ENCODE measurements at regions not wholly inside any gene's neighbourhood (a gene's known extent, or its start where the extent isn't known, plus 50 kb on each side); places are given as distances from the start of the nearest gene placed in this dataset.
"Not testable (repeated sequence)": the region's sequence is repeated elsewhere in the genome, so short reads cannot be mapped to it uniquely, and the experiment has no call there.

DNA sequence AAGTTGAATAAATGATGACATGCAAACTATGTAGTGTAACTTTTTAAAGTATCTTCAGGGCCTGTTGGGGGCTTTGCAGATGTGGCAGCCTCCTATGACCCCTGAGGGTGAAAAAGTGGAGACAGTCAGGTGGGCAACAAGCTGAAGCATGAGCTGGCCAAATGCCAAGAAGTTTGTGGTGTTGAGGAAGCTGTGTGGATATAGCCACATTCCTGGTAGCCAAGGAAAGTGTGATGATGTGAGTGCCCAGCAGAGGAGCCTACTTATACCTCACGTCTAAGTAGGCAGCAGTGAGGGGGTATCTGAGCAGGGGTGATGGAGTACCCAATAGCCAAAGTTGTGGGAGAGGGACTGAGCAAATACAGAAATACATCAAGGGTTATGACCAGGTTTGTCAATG is 621.2 kb upstream of the CDH6 start:
- DNase-seq: no peak

DNA sequence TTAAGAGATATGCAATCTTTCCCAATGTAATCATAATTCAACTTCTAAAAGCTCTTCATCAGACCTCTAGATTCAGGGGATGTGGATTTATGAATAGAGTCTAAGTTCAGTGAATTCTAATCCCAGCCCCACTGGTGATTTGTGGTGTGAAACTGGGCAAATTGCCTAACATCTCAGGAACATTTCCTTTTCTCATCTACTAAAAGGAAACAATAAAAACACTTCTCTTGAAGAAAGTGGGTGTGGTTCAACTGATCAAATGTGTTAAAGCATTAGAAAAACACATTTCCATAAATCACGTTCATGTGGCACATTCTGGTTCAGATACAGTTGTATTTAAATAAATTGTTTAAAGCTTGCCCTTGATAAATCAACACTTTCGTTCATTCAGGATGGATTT is 631.7 kb upstream of the CDH6 start:
- no peak for DNase-seq

DNA sequence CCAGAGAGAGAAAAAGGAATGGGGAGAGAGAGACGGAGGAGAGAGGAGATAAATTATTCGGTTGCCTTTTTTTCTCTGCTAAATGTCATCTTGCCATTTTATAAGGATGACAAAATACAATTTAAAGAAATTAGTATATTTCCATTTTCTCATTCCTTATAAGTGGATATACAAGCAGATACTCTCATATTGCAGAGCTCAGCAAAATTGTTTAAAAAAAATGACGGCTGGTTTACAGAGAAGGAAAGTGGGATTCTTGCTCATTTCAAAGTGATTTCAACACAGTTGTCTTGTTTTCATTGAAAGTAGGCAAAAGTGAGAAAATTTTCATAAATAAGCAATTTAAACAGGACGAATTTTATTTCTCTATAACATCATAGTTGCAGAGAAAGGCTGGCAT is 641.9 kb upstream of the CDH6 start:
- DNase-seq: no peak

DNA sequence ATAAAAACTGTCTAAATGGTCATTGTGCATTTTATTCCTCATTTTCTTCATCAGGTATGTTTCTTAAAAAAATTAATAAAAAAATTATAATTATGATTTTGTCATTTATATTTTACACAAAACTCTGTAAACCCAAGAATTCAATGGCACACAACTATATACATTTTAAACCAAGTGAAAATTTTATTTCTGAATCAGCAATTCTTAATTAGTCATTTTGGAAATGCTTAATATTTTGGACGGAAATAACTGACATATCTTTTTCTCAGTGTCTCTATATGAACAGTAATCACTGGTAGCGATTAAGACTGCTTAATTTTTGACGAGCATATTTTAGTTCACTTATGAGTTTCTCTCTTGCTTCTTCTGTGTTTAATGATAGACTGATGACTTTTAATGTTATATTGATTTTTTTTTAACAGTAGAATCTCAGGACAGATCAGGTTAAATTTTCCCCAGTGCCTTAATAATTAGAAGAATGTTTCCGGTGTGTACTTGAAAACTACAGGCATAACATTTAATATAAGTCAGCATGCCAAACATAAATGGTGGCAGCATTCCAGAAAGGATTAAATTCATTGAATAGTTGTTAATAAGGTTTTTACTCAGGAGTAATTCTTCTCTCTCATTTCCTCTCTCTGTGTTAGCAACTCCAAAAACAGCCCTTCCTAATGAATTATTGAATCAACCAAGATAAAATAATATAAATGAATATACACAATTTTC is 644.7 kb upstream of the CDH6 start:
- DNase-seq: no peak

DNA sequence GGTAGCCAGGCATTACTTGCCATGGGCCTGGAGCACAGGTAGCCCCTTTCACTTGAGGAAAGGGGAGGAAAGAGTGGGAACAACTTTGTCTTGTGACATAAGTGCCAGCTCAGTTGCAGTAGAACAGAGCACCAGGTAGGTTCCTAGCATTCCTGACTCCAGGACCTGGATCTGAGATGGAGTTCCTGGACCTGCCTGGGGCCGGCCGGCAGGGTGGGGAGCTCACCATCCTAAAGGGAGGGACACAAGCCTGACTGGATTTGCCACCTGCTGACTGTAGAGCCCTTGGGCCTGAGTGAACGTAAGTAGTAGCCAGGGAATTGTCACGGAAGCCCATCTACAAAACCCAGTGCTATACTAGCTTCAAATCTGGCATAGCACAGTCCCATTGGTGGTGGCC is 653.3 kb upstream of the CDH6 start:
- no peak for DNase-seq

DNA sequence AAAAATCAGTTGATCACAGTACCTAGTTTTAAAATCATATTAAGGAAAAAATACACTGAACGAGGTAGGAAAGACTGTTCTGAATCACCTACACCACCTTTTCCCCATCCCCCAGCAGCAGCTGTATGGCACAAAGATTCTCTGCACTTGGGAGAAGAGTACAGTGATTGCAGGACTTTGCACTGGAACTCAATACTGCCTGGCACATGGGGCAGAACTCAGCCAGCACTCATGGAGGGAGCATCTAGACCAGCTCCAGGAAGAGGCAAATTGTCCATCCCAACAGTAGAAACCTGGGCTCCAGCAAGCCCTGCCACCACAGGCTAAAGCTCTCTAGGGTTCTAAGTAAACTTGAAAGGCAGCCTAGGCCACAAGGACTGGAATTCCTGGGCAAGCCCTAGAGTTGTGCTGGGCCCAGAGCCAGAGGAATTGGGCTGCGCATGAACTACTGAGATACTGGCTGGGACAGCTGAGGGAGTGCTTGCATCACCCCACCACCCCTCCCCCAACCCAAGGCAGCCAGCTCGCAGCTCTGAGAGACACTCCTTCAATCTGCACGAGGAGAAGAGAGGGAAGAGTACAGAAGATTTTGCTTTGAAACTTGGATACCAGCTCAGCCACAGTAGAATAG is 654.4 kb upstream of the CDH6 start:
- DNase-seq: no peak

DNA sequence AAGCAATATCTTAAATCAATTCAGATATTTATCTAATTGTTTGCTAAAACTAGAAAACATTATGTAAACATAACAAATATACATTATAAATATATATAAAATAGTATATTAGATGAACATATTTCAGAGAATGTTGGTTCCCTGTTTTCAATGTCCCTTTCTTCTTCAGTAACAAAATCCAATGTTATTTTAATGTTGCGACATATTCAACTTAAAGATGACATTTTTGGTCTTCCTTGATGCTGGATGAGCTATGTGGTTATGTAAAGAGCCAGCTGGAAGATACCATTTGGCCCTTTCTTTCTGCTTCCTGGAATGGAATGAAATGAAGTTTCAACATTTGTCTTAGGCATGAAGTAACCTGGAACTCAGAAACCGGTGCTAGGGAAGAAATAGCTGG is 668.1 kb upstream of the CDH6 start:
- no peak for DNase-seq

DNA sequence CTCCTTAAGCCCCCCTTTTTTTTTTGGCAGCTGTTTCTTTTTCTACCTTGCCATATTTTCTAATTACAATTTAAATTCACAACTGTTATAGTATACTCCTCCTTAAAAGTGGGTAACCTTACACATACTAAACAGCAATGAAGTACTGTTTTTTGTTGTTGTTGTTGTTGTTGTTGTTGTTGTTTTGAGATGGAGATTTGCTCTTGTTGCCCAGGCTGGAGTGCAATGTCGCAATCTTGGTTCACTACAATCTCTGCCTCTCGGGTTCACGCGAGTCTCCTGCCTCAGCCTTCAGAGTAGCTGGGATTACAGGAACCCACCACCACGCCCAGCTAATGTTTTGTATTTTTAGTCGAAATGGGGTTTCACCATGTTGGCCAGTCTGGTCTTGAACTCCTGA is 669.1 kb upstream of the CDH6 start:
- no peak for DNase-seq

DNA sequence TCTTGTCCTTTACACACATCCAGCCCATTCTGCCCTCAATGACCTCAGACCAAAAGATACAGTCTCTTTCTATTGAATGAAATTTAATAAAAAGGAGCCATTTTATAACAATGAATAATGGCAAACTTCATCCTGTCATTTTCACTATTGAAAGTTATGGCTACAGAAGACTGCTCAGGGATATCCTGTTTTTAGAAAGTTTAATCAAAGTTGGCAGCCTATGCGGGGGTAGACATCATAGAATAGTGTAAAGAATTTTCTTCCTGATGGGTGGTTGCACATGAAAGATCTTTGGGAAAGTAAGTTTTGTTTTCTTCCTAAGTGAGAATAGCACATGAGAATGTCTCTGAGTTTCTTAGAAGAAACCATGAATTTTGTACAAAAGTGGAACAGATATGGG is 670.4 kb upstream of the CDH6 start:
- DNase-seq: no peak

DNA sequence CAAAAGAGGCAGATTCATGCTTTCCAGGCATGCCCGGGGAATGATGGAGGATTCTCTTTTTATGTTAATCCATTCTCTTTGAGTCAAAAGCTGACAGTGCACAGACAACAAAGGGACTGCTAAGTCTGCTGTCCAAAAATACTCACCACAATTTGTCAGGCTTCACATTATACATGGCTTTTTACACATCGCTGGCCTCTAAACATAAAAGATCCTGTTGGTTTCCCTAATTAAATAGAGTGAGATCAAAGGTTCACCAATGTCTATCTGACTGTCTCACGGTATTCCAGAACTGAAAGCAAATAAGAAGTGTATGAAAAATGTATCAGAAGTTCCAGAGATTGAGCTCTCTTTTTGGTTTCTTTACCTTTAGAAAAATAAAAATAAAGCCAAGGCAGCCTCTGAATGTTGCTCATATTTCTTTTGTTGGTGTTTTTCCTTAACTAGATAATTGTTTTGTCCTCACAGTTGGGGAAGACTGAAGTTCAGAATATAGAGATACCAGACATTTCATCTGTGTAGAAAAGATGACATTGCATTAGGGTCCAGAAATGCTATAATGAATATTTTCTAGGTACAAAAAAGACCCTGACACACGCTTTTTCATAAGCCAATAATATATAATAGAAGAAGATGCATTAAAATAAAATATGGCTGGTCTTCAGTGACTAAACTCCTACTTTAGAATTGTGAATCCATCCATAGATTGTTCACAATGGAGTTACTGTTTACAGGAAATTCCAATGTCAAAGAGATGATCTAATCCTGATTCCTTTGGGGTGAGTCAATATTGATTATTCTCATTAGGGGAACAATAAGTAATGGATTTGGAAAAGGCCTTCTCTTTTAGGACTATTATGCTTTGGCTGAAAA is 688.2 kb upstream of the CDH6 start:
- no peak for DNase-seq

DNA sequence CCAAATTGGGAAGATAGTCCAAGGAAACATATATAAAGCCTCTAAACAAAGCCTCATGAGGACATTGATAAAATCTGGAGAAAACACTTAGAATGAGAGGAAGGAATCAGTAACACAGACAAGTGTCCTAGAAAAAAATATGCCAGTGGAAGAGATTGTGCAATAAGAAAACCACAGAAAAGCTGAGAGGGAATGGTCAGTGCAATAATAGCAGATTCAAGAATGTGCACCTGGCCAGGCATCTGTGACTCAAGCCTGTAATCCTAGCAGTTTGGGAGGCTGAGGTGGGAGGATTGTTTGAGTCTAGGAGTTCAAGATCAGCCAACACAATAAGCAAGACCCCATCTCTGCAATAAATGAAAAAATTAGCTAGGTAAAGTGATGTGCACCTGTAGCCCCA is 691.2 kb upstream of the CDH6 start:
- DNase-seq: no peak

DNA sequence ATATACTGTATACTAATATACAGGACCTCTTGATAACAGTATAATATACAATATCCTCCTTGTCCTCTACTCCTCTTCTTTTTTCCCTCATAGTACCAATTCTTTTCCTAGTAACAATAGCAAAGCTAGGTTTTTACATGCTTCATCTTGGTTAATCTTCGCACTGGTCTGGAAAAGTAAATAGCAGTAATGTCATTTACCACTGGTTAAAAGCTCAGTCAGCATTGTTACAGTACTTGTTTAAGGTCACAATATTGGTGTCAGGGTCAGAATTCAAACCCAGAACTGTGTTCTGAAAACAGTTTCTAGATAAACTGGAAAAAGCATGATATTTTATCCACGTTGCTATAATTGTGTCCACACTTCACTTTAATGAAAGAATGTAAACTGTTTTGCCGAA is 692.4 kb upstream of the CDH6 start:
- DNase-seq: no peak

DNA sequence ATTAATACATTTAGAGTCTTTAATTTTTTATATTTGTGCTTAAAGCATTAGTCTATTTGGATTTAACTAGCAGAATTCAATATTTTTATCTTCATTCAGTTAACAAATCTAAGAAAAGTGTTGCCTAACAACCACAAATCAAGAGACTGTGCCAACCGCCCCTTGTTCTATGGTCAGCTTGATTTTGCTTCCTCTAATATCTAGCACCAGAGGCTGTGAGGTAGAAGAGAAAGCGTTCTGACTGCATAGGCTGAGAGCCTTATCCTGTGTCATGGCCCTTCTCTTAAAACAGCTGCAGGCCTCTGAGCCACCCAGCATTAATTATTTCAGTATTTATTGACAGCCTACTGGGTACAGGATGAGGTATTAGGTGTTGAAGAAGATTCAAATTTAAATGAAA is 693.0 kb upstream of the CDH6 start:
- no peak for DNase-seq

DNA sequence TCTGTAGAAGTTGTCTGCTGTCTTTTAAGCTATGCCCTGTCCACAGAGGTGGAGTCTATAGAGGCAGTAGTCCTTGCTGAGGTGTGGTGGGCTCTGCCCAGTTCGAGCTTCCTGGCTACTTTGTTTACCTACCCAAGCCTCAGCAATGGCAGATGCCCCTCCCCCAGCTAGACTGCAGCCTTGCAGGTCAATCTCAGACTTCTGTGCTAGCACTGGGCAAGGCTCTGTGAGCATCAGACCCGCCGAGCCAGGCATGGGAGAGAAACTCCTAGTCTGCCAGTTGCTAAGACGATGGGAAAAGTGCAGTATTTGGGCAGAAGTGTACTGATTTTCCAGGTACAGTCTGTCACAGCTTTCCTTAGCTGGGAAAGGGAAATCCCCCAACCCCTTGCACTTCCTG is 694.1 kb upstream of the CDH6 start:
- DNase-seq: no peak

DNA sequence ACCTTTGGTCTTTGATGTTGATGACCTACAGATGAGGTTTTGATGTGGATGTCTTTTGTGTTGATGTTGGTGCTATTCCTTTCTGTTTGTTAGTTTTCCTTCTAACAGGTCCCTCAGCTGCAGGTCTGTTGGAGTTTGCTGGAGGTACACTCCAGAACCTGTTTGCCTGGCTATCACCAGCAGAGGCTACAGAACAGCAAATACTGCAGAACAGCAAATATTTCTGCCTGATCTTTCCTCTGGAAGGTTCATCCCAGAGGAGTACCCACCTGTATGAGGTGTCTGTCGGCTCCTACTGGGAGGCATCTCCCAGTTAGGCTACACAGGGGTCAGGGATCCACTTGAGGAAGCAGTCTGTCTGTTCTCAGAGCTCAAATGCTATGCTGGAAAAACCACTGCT is 694.5 kb upstream of the CDH6 start:
- no peak for DNase-seq

DNA sequence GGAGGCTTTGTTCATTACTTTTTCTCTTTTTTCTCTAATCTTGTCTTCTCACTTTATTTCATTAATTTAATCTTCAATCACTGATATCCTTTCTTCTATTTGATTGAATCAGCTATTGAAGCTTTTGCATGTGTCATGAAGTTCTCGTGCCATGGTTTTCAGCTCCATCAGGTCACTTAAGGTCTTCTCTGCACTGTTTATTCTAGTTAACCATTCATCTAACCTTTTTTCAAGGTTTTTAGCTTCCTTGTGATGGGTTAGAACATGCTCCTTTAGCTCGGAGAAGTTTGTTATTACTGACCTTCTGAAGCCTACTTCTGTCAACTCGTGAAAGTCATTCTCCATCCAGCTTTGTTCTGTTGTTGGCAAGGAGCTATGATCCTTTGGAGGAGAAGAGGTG is 695.0 kb upstream of the CDH6 start:
- DNase-seq: not testable (repeated sequence)

DNA sequence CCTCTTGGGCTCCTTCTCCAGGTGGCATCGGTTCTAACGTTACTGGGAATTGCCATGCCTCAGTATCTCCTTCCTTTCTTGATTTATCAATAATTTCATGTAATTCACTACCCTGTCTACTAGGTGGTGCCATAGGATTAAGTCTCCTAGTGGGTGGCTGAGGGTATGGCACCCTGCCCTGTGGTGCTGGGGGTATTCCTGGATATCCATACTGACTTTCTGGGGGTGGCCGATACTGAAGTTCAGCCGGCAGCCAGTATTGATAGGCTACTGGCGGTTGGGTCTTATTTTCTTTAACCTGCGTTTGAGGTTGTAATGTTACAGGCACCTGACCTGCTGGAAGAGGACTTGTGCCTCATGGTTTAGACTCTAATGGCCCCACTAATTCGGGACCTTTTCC is 699.4 kb upstream of the CDH6 start:
- not testable (repeated sequence) for DNase-seq

DNA sequence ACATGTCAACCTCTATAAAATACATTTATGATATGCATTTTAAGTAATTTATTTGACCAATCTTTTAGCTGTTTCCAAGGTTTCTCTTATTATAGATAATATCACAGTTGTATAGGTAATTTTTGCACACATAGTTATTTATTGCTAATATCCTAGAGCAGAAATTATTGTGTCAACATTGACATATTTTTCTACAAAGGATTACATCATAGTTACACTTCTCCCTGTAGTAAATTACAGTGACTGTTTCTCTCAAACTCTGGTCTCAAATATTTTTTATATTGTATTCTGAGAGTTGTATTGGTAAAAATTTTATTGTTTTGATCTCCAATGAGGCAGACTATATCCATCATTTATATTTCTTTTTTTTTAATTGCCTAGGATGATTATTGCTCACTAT is 714.4 kb upstream of the CDH6 start:
- no peak for DNase-seq

DNA sequence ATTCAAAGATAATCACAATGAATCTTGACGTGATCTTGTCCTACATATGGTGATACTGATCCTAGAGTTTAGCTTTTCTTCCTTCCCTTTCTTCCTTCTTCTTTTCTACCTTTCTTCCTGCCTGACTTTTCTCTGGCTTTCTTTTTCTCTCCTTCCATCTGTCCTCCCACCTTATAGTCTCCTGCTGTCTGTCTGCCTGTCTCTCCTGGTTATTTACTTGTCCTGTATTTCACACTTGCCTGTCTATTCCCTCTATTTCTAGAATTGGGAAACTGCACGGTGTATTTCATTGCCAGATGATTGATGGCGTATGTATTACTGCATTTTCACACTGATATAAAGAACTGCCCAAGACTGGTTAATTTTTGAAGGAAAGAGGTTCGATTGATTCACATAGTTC is 718.1 kb upstream of the CDH6 start:
- no peak for DNase-seq

DNA sequence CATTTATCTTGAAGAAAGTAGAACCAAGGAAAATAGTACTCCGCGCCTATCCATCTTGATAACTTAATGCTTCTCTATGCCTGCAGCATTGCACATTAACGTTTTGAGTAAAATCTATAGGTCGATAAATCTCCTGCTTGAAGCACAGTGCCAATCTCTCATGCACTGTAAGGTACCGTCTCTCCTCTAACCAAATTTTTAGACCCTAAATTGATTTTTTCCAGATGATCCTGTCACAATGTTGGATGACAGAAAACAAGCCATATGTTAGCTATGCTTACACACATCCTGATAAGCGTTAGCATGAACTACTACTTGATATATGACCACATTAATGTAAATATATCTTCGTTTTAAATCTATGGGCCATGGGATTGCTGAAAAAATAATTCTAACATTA is 723.8 kb upstream of the CDH6 start:
- DNase-seq: no peak

DNA sequence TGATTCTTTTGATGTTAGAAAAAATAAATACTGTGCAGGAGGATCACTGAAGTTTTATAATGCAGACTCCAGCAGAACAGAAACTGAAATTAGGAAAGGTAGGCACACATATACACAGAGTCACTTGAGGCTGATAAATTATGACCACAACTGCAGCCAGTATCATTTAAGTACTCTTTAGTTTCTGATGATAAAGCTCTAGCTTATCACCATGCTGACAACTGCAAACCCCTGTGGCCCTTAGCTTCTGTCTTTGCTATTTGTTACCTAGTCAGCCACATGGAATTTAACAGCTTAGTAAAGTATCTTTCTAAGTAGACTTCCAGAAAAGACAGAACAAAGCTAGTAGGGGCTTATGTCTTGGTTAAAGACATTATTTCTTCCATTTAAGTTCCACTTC is 734.8 kb upstream of the CDH6 start:
- DNase-seq: no peak

DNA sequence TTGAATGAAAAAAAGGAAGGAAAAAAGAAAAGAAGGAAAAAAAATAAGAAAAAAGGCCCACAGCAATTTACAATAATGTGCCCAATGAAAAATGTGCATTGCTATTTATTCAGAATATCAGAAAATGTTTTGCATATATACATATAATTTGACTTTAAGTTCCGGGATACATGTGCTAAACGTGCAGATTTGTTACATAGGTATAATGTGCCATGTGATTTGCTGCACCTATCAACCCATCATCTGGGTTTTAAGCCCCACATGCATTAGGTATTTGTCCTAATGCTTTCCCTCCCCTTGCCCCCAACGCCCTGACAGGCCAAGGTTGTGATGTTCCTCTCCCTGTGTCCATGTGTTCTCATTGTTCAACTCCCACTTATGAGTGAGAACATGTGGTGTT is 738.0 kb upstream of the CDH6 start:
- DNase-seq: not testable (repeated sequence)

DNA sequence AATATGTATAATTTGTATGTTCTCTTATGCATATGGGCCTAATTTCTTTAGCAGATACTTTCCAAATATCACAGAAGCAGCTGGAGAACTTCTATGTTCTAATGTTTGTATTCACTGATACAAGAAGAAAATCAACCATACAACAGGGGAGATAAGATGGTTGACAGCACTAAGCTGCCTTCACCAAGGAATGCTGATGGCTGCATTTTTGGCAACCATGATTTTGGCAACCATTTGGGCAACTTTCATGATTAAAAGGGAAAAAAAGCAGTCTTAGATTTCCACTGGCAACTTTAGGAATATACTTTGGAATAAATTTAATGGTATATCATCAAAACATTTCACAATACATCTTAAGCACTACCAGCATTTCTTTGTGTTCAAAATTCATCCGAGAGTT is 740.3 kb upstream of the CDH6 start:
- DNase-seq: no peak

DNA sequence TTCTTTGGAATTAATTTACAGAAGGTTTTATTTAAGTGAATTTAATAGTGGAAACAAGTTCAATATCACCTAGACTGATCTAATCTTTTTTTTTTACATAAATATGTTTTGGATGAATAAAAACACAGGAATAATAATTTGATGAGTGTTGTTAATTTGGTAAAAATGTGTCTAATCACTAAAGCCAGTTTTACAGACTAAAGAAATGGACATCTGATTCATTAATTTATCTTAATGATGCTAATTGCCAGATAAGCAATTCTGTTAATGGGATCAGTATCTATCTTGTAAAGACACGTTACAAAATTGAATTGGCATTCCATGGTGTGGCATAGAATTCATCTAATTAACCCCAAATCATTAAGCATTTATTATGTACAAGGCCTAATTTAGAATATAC is 743.3 kb upstream of the CDH6 start:
- DNase-seq: no peak

Data from NCI-H2029 treated with DMSO at 0.1 percent for 48 hours (cell line).